ENCODE measurements at regions not wholly inside any gene's neighbourhood (a gene's known extent, or its start where the extent isn't known, plus 50 kb on each side); places are given as distances from the start of the nearest gene placed in this dataset.
A peak's percentile ranks its signal among the peaks of the same experiment; 100 is the strongest.
"Not testable (repeated sequence)": the region's sequence is repeated elsewhere in the genome, so short reads cannot be mapped to it uniquely, and the experiment has no call there.

GRCh38 chr2:84052043-84052442, 407.0 kb downstream of the SUCLG1 start:
- DNase-seq (ENCODE audit: low spot score) = no peak

DNA sequence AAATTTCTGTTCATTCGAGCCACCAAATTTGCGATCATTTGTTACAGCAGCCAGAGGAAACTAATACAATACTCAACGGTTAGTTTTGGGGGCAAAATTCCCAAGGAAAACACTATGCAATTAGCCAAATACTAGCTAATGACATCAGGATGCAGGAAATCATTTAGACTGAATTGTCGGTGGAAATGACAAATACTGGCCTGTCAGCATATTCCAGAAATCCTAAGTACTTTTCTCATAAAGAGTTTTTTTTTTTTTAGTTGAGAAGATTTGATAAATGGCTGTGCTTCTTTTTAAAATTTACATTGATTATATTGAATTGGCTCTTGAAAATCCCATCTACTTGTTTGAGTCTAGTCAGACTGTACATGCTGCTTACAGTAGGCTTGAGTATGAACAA, 410.1 kb downstream of the SUCLG1 start:
- no peak for DNase-seq (ENCODE audit: low spot score)

DNA sequence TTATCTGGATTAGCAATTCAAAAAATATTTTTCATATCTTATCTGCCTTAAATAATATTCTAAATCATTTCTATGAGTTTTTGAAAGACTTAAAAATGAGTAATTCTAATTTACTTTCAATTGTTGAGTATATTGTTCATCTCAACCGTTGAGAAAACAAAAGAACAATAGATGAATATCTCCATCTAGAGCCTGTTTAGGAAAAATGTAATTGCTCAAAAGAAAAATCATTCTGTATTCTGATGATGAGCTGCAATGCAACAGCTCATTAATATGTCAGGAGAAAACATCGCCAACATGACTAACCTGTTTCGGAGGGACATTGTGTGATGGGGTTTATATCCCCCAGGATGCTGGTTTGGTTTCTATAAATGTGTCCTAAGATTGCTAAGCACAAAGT, 417.6 kb downstream of the SUCLG1 start:
- DNase-seq (ENCODE audit: low spot score) = no peak

GRCh38 chr2:84040281-84040680, 418.8 kb downstream of the SUCLG1 start:
- DNase-seq (ENCODE audit: low spot score) = no peak

GRCh38 chr2:84038866-84039265, 420.2 kb downstream of the SUCLG1 start:
- DNase-seq (ENCODE audit: low spot score) = no peak

- DNase-seq (ENCODE audit: low spot score) = no peak
These were observed 425.6 kb downstream of the SUCLG1 start for GRCh38 chr2:84033347-84033974.

GRCh38 chr2:84031312-84032050, 427.6 kb downstream of the SUCLG1 start:
- no peak for DNase-seq (ENCODE audit: low spot score)

GRCh38 chr2:84029903-84030575, 429.0 kb downstream of the SUCLG1 start:
- no peak for DNase-seq (ENCODE audit: low spot score)

GRCh38 chr2:84026818-84027217, 432.3 kb downstream of the SUCLG1 start:
- no peak for DNase-seq (ENCODE audit: low spot score)

DNA sequence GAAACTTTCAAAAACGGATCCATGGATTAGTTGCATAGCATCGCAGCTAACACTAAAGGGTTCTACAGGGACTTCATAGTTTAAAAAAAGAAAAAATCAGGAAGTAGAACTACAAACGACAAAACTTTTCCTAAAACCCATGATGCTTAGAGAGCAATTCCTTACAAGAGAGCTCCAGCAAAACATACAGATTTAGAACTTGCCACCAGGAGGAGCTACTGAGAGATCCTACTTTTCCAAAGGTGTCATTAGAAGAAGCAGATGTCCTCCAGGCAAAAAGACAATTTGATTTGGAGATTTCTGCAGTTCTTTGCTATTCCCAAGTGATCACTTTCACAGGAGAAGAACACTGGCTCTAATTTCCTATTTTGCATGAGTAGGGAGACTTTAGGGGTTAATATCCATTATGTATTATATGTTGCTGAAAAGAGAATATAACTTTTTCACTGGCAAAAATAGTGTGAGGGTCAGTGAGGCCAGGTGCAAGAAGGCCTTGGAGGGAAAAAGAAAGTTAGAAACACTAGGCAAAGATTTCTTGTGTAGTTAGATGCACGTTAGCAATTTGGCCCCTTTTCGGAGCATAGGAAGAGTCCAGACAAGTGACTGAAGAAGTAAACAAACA, 436.2 kb downstream of the SUCLG1 start:
- DNase-seq (ENCODE audit: low spot score) = peak; percentile 11

- no peak for DNase-seq (ENCODE audit: low spot score)
These were observed 442.1 kb downstream of the SUCLG1 start for GRCh38 chr2:84017010-84017409.

GRCh38 chr2:84016183-84016582, 442.9 kb downstream of the SUCLG1 start:
- DNase-seq (ENCODE audit: low spot score) = no peak

GRCh38 chr2:83997889-83998288, 461.2 kb downstream of the SUCLG1 start:
- no peak for DNase-seq (ENCODE audit: low spot score)

DNA sequence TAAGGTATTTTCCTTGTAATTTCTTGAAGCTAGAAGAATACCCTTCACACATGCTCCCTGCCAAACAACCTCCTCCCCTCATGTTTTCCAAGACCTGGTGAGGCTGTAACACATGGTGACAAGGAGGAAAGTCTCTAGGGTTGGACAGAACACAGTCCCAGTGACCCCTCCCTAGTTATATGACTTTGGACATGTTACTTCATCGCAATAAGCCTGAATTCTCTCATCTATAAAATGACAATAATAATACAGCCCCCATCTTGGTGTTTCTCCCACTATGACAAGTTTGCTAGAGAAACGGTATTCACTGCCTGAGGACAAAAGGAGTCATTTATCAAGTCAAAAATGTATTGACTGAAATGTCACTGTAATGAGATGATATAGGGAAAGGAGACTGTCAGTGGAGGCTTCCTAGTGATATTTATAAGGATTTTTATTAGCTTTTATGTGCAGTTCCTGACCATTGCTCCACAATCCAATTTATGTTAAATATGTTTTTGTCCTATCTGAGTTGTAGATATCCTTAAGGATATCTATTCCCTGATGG, 464.4 kb downstream of the SUCLG1 start:
- DNase-seq (ENCODE audit: low spot score) = no peak

DNA sequence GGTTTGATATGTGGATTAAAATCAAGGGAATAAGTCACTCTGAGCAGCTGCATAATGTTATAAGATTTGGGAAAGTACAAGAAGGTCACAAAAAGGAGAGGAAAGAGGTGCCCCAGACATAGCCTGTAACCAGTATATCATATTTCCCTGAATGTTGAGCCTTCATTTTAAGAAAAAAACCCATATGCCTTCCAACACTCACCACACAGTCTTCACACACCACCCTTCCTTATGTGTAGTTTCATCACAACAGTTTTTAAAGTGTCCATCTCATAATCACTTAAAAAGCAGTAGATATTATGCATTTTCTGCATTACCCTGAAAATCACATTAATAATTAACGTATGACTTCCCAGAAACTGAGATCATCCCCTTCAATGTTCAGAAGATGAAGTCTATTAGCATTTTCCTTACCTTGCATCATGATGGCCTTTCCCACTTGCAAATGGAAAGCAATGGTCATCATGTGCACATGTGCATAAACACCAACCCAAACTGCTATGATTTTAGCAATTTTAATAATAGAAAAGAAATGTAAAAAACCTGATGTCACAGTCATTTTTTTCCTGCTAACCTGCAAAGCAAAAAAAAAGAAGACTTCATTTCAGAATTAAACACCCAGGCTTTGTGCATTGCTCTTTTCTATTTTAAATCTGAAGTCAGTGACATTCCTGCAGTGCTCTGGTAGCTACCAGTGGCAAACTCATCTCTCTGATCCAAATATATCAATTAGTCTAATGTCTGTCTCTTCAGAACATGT, 465.0 kb downstream of the SUCLG1 start:
- DNase-seq (ENCODE audit: low spot score) = no peak

- no peak for DNase-seq (ENCODE audit: low spot score)
These were observed 467.1 kb downstream of the SUCLG1 start for GRCh38 chr2:83991992-83992391.

- DNase-seq (ENCODE audit: low spot score) = no peak
These were observed 468.4 kb downstream of the SUCLG1 start for GRCh38 chr2:83990636-83991035.

DNA sequence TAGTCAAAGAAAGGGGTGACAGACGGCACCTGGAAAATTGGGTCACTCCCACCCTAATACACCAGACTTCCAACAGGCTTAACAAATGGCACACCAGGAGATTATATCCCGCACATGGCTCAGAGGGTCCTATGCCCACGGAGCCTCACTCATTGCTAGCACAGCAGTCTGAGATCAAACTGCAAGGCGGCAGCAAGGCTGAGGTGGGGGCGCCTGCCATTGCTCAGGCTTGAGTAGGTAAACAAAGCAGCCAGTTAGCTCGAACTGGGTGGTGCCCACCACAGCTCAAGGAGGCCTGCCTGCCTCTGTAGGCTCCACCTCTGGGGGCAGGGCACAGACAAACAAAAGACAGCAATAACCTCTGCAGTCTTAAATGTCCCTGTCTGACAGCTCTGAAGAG, 482.5 kb downstream of the SUCLG1 start:
- not testable (repeated sequence) for DNase-seq (ENCODE audit: low spot score)

- DNase-seq (ENCODE audit: low spot score) = no peak
These were observed 487.0 kb downstream of the SUCLG1 start for GRCh38 chr2:83972128-83972527.

DNA sequence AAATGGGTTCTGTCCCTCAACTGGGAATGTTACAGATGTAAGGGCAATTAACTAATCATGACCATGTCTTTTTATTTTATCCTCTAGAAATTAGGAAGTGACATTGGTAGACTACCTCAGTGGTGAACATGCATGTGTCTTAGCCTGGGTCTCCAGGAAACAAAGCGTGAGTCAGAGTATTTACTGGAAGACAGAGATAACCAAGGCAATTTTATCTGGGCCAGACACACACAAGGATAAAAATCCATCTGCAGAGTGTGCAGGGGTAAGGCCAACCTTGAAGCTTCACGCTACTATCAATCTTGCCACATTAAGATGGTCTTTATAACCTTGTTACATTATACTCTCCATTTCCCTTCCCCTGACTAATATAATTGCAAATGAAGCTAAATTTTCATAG, 487.5 kb downstream of the SUCLG1 start:
- DNase-seq (ENCODE audit: low spot score) = no peak

- DNase-seq (ENCODE audit: low spot score) = no peak
These were observed 488.7 kb downstream of the SUCLG1 start for GRCh38 chr2:83970217-83970929.
